ENCODE measurements at regions not wholly inside any gene's neighbourhood (a gene's known extent, or its start where the extent isn't known, plus 50 kb on each side); places are given as distances from the start of the nearest gene placed in this dataset.

DNA sequence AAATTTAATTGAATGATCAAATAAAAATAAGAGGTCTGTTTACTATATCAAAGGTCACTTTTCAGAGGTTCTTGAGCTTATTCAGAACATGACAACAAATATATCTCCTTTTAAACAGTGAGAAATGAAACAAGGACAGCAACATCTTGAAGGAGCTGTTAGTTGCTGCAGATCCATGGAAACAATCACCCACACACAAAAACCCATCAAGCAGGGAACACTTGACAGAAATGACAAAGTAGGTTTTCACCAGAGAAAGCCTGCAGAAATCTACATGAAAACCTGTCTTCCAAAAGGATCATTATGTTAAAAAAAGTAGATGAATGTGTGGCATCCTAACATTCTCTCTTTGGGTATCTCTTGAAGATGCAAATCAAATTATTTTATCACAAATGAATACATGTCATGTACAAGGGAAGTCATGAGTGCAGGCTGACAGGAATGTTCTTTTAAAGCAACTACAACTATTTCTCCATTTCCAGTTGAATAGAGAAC, 203.0 kb downstream of the GRIA2 start:
- Histone ChIP-seq H3K4me2 (ENCODE audit: low read depth, low read length, poor library complexity, severe bottlenecking) (no peak overlapping the region), H3K27me3 (ENCODE audit: low read length) (no peaks in the 10 kb centered on the region), H3K36me3 (ENCODE audit: low read length) (no peaks in the 10 kb centered on the region), H3K9me3 (ENCODE audit: insufficient read depth, low read length) (no peaks in the 10 kb centered on the region), H3K9me2 (replicated peaks; ENCODE audit: insufficient read depth, low read length) (no peaks in the 10 kb centered on the region), H3F3A (ENCODE audit: insufficient read depth) (no peaks in the 10 kb centered on the region), H3K79me2 (ENCODE audit: insufficient read depth, low read length) (no peaks in the 10 kb centered on the region), H3K4me3 (ENCODE audit: insufficient read depth, low read length, poor library complexity, severe bottlenecking) (no peak overlapping the region), H4K20me1 (ENCODE audit: low read depth, low read length) (no peaks in the 10 kb centered on the region), H3K27ac (ENCODE audit: low read depth, low read length) (no peak overlapping the region), H3K9ac (ENCODE audit: low read length) (no peak overlapping the region), H2AFZ (ENCODE audit: low read depth, low read length, severe bottlenecking) (no peak overlapping the region)
- TF ChIP-seq, protein P1, sequence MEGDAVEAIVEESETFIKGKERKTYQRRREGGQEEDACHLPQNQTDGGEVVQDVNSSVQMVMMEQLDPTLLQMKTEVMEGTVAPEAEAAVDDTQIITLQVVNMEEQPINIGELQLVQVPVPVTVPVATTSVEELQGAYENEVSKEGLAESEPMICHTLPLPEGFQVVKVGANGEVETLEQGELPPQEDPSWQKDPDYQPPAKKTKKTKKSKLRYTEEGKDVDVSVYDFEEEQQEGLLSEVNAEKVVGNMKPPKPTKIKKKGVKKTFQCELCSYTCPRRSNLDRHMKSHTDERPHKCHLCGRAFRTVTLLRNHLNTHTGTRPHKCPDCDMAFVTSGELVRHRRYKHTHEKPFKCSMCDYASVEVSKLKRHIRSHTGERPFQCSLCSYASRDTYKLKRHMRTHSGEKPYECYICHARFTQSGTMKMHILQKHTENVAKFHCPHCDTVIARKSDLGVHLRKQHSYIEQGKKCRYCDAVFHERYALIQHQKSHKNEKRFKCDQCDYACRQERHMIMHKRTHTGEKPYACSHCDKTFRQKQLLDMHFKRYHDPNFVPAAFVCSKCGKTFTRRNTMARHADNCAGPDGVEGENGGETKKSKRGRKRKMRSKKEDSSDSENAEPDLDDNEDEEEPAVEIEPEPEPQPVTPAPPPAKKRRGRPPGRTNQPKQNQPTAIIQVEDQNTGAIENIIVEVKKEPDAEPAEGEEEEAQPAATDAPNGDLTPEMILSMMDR (IDR thresholded peaks at IDR 0.05; ENCODE audit: insufficient read depth, low read length, poor library complexity, severe bottlenecking): no peak
- no peak for TF ChIP-seq EZH2phosphoT487 (conservative IDR thresholded peaks at IDR 0.05; ENCODE audit: low read length)

DNA sequence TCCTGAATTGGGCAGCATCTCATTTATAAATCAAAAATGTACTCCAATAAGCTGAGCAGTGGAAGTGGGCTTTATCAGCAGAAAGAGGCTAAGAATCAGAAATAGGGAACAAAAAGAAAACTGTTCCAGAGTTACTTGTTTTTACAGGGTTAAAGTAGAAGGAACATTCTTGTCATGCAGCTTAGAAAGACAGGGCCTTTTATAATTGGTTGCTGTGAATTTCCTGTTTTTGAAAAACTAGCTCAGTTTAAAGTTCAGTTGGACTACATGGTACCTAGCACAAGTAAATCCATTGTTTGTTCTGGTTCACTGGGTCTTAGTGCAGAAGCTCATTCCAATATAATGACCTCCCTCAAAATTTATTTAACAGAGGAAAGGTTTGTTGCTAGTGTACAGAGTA, 200.8 kb downstream of the GRIA2 start:
- Histone ChIP-seq H3F3A (ENCODE audit: insufficient read depth) (no peaks in the 10 kb centered on the region), H4K20me1 (ENCODE audit: low read depth, low read length) (no peaks in the 10 kb centered on the region), H3K9me3 (ENCODE audit: insufficient read depth, low read length) (no peaks in the 10 kb centered on the region), H3K27me3 (ENCODE audit: low read length) (no peaks in the 10 kb centered on the region), H3K4me3 (ENCODE audit: insufficient read depth, low read length, poor library complexity, severe bottlenecking) (no peak overlapping the region), H3K9ac (ENCODE audit: low read length) (no peak overlapping the region), H3K9me2 (replicated peaks; ENCODE audit: insufficient read depth, low read length) (no peaks in the 10 kb centered on the region), H2AFZ (ENCODE audit: low read depth, low read length, severe bottlenecking) (no peak overlapping the region), H3K36me3 (ENCODE audit: low read length) (no peaks in the 10 kb centered on the region), H3K79me2 (ENCODE audit: insufficient read depth, low read length) (no peaks in the 10 kb centered on the region), H3K4me2 (ENCODE audit: low read depth, low read length, poor library complexity, severe bottlenecking) (no peak overlapping the region), H3K27ac (ENCODE audit: low read depth, low read length) (no peak overlapping the region)
- TF ChIP-seq, protein P1 (IDR thresholded peaks at IDR 0.05; ENCODE audit: insufficient read depth, low read length, poor library complexity, severe bottlenecking): no peak

Measured in SU-DHL-6 (cell line).